Ovary (tissue), 7 donors: ENCODE measurements at regions not wholly inside any gene's neighbourhood (a gene's known extent, or its start where the extent isn't known, plus 50 kb on each side); places are given as distances from the start of the nearest gene placed in this dataset.
"Not testable (repeated sequence)": the region's sequence is repeated elsewhere in the genome, so short reads cannot be mapped to it uniquely, and the experiment has no call there.

Experiments
- DNase-seq, 5 donors: peaks; one replicate each; pipeline ENCODE4 v3.0.0-alpha.2; 2019 to 2020
- H3K27ac ChIP-seq, 2 donors: fragments of 200-600 bp; one replicate each; pipeline versions ENCODE4 v1.5.1 to v1.8.0; 2019 to 2022
- H3K27me3 ChIP-seq: fragments of 200-600 bp; one replicate; pipeline ENCODE4 v1.8.0; 2022
- H3K36me3 ChIP-seq: fragments of 200-600 bp; sonication (generic); one replicate; pipeline ENCODE4 v1.5.1; 2019
- H3K4me1 ChIP-seq: one replicate; pipeline ENCODE4 v1.8.1; 2013; ENCODE audit warnings: mild to moderate bottlenecking, moderate library complexity; ENCODE audit not compliant: insufficient read depth
- H3K4me3 ChIP-seq: fragments of 200-600 bp; sonication (generic); one replicate; pipeline ENCODE4 v1.5.1; 2017
- H3K9me3 ChIP-seq, 2 donors: fragments of 200-600 bp in 1 of 2; sonication (generic) in 1 of 2; one replicate each; pipeline versions ENCODE4 v1.5.1 to v1.8.1; 2013 to 2019; ENCODE audit warnings: mild to moderate bottlenecking in 1 of 2, moderate library complexity in 1 of 2
- EP300 ChIP-seq: sonication (generic); formaldehyde crosslinking; IDR thresholded peaks from one replicate; pipeline ENCODE4 v1.6.1; 2017; ENCODE audit warnings: antibody characterized with exemption
- POLR2A ChIP-seq: fragments of 450-650 bp; IDR thresholded peaks from one replicate; pipeline ENCODE4 v1.6.1; 2017; ENCODE audit warnings: antibody characterized with exemption, mild to moderate bottlenecking, moderate library complexity
- WGBS, 3 donors: extraction: QIAGEN DNeasy Blood & Tissue Kit in 1 of 3; methylation state at CpG; one replicate each; pipeline versions ENCODE4 v1.1.5 to v1.1.7; 2013 to 2017; 5-methylcytosine and 5-hydroxymethylcytosine counted together
- intact Hi-C, 4 donors: fragments of 100-400 bp; cut with DNase I; formaldehyde crosslinking; loops; one replicate each; pipeline versions ENCODE4 v1.11.0 to v1.15.1; 2022 to 2023
- TF ChIP-seq, protein P1 (sequence below), 3 donors: fragments of 450-650 bp in 2 of 3; fragments of 200-600 bp in 1 of 3; IDR thresholded peaks; one replicate each; pipeline versions ENCODE4 v1.5.1 to v1.8.0; 2016 to 2022; ENCODE audit warnings: antibody characterized with exemption in 3 of 3, mild to moderate bottlenecking in 1 of 3
- donor health status: DM: no; HTN: no; CAD: no; lungs with moderate emphysema.
- donor health status: DM: no; HTN: no; CAD: no.
- donor health status: Bipolar disorder and iron deficiency.
- donor health status: DM: no; HTN: no; CAD: no.
- donor health status: DM: yes; HTN: yes; CAD: no.

DNA sequence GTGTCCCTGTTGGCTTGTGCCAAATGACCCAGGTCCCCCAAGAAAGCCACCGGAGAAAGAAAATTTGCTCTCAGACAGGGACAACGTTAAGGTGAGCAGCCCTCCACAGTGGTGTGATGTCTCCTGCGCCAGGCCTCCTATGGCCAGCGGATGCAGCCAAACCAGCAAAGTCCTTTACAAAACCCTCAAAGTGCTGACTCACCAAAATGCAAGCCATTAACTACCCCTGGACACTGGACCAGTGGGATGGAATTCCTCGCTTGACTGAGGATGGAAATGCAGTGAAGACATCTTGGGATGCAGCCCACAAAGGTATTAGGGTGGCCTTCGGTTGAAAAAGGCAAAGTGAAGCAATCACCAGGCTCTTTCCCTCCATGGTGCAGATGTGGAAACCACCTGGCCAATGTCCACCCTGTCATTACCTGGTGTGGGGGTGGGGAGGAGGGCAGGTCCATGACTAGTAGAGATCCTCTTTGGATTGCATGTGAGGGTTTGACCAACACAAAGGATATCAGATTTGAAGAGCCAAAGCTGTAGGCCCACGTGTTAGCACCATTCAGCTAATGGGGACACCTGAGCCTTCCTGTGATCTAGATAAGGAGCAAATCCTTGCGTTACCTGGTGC lies 127.4 kb upstream of the SLC6A11 start:
- no peak overlapping the region for H3K27ac ChIP-seq
- no peaks in the 10 kb centered on the region for H3K36me3 ChIP-seq
- H3K4me1 ChIP-seq: no peaks in the 10 kb centered on the region
- H3K4me3 ChIP-seq: no peak overlapping the region
- H3K27me3 ChIP-seq: no peaks in the 10 kb centered on the region
- no peak for TF ChIP-seq EP300
- TF ChIP-seq, protein P1, sequence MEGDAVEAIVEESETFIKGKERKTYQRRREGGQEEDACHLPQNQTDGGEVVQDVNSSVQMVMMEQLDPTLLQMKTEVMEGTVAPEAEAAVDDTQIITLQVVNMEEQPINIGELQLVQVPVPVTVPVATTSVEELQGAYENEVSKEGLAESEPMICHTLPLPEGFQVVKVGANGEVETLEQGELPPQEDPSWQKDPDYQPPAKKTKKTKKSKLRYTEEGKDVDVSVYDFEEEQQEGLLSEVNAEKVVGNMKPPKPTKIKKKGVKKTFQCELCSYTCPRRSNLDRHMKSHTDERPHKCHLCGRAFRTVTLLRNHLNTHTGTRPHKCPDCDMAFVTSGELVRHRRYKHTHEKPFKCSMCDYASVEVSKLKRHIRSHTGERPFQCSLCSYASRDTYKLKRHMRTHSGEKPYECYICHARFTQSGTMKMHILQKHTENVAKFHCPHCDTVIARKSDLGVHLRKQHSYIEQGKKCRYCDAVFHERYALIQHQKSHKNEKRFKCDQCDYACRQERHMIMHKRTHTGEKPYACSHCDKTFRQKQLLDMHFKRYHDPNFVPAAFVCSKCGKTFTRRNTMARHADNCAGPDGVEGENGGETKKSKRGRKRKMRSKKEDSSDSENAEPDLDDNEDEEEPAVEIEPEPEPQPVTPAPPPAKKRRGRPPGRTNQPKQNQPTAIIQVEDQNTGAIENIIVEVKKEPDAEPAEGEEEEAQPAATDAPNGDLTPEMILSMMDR (IDR thresholded peaks at IDR 0.05): no peak
- no peak for TF ChIP-seq POLR2A
- H3K9me3 ChIP-seq: no peaks in the 10 kb centered on the region
- no peak for DNase-seq
- intact Hi-C loops: no loop called here
- 83 to 87% (median 84%) methylated on average over 8 of the region's 8 CpGs for WGBS, 3 donors

DNA sequence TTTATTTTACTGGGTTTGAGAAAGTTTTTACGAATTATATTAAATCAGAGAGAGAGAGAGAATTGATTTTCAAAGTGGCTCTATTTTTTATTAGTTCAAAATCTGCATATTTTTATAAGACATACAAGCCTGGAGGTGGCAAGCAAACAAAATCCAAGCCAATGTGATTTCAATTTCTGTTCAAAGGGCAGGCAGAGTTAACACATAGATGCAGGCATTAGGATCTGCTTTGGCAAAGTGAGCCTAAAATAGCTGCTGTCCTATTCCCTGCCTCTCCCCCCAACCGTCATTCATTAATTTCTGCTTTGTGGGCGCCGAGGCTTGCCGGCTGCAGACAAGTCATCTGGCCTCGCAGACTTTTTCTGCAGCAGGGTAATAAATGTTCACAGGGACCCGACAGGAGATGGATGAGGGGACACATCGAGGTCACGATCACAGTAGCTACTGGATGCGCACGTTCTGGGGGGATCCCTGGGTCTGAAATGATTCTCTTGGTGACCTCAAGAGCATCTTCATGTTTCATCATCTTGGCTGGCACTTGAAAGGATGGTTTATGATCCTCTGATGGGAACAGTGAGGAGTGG lies 123.9 kb upstream of the SLC6A11 start:
- intact Hi-C loops: no loop called here

DNA sequence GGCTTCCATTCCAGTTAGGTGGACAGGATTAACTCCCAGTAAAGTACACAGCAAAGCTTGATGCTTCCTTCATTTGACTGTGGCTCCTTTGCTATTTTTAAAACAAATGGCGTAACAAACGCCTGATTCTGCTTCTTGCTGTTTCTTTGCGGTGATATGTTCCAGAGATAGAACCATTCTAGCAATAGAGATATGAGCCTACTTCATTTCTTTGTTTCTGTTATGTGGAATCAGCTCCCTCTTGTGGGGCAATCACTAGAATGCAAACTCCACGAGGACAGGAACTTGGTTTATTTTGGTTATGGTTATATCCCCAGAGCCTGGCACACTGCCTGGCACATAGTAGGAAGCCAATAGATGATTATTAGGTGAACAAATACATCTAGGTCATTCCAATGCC lies 122.6 kb upstream of the SLC6A11 start:
- H3K9me3 ChIP-seq: no peaks in the 10 kb centered on the region
- H3K4me1 ChIP-seq: no peaks in the 10 kb centered on the region
- no peak overlapping the region for H3K27ac ChIP-seq
- no peak for TF ChIP-seq EP300
- TF ChIP-seq, protein P1 (IDR thresholded peaks at IDR 0.05): no peak
- TF ChIP-seq POLR2A: no peak
- intact Hi-C loops: no loop called here
- 56 to 63% (median 56%) methylated on average over 4 of the region's 4 CpGs for WGBS, 3 donors
- DNase-seq: no peak
- H3K27me3 ChIP-seq: no peaks in the 10 kb centered on the region
- no peaks in the 10 kb centered on the region for H3K36me3 ChIP-seq
- no peak overlapping the region for H3K4me3 ChIP-seq

More for the DNA sequence above, 123.9 kb upstream of the SLC6A11 start:
- WGBS, 3 donors: 13 to 33% (median 19%) methylated on average over 11 of the region's 11 CpGs
- Histone ChIP-seq H3K36me3 (no peaks in the 10 kb centered on the region), H3K27me3 (no peaks in the 10 kb centered on the region), H3K9me3 (no peaks in the 10 kb centered on the region), H3K4me1 (no peaks in the 10 kb centered on the region), H3K4me3 (no peak overlapping the region), H3K27ac (no peak overlapping the region)
- TF ChIP-seq POLR2A: no peak
- TF ChIP-seq, protein P1 (IDR thresholded peaks at IDR 0.05): no peak
- TF ChIP-seq EP300: no peak
- no peak for DNase-seq

DNA sequence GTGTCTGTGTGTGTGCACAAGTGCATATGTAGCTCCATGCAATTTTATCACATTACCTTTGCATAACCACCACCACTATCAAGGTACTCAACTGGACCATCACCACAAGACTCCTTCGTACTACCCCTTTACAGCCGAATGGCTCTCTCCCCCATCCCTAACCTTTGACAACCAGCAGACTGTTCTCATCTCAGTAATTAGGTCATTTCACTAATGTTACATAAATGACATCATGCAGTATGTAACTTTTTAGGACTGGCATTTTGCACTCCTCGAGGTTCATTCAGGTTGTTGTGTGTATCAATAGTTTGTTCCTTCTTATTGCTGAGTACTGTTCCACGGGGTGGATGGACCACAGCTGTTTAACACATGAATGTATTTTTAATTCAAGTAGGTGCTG lies 121.8 kb upstream of the SLC6A11 start:
- Histone ChIP-seq H3K36me3 (no peaks in the 10 kb centered on the region), H3K4me1 (no peaks in the 10 kb centered on the region), H3K4me3 (no peak overlapping the region), H3K9me3 (no peaks in the 10 kb centered on the region), H3K27me3 (no peaks in the 10 kb centered on the region), H3K27ac (no peak overlapping the region)
- 65 to 75% (median 69%) methylated on average over 4 of the region's 4 CpGs for WGBS, 3 donors
- intact Hi-C loops: no loop called here
- DNase-seq: no peak
- TF ChIP-seq, protein P1 (IDR thresholded peaks at IDR 0.05): no peak
- TF ChIP-seq POLR2A (no peak), EP300 (no peak)

DNA sequence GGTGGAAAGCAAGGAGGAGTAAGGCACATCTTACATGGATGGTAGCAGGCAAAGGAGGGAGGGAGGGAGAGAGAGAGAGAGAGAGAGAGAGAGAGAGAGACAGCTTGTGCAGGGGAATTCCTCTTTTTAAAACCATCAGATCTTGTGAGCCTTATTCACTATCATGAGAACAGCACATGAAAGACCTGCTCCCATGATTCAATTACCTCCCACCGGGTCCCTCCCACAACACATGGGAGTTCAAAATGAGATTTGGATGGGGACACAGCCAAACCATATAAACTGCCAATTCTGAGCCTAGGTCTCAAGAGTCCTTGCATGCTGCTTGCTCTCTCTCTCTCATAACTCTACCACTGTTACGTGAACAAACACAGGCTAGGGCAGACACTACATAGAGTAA lies 120.8 kb upstream of the SLC6A11 start:
- H3K4me3 ChIP-seq, intact Hi-C loops, H3K27me3 ChIP-seq, H3K27ac ChIP-seq, H3K9me3 ChIP-seq, H3K4me1 ChIP-seq, H3K36me3 ChIP-seq, DNase-seq: not testable (repeated sequence)
- WGBS, 3 donors: 52 to 71% (median 56%) methylated on average over 2 of the region's 2 CpGs
